T-helper 1 cell treated with Interleukin-12 subunit alpha and Interleukin-12 subunit beta and Interleukin-4 antibody, amounts not matched to agents 30 ng/mL and 1 ng/mL, for 36 hours (primary cell): ENCODE measurements at regions not wholly inside any gene's neighbourhood (a gene's known extent, or its start where the extent isn't known, plus 50 kb on each side); places are given as distances from the start of the nearest gene placed in this dataset.

Source experiments
- intact Hi-C: fragments of 100-400 bp; cut with micrococcal nuclease; formaldehyde crosslinking; loops from one replicate; pipeline ENCODE4 v1.15.1; 2024

DNA sequence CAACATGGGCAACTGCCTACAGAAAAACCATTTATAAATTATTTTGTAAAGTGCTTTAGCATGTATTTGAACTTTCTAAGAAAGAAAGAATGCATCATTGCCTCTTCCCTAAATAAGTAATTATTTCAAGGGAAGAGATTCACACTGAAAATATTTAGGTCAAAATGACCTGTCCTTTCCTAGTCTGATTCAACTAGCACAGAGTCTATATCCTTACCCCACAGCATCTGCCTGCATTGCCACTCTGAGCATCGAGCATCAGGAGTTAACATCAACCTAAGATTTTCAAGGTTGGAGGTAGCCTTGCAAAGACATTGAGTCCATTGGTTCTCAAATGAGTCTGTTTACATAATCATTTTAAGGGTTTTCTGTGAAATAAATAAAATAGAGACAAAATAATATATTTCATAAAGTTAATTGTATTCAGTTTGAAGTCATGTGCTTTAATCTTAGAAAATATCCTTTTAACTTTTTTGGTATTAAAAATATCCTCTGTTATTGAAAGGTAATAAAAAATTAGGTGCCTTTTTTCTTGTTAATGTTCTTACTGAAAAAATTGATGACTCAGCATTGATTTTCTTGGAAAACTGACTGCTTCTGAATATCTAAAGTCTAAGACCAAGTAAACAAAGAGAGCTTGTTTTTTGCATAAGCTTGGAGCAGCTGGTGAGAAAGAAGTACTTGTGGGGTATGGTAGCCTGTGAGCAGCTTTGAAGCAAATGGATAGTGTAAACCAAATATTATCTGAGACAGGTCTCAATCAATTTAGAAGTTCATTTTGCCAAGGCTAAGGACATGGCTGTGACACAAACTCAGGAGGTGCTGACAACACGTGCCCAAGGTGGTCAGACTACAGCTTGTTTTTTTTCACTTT, 269.0 kb upstream of the CLEC14A start:
- intact Hi-C loops: no loop called here

GRCh38 chr14:38522724-38523123, 266.8 kb upstream of the CLEC14A start:
- intact Hi-C loops: no loop called here

GRCh38 chr14:38521591-38521990, 265.7 kb upstream of the CLEC14A start:
- intact Hi-C loops: no loop called here

- intact Hi-C loops: no loop called here
These were observed 261.5 kb upstream of the CLEC14A start for GRCh38 chr14:38517426-38517825.

GRCh38 chr14:38512236-38512635, 256.3 kb upstream of the CLEC14A start:
- intact Hi-C loops: no loop called here

GRCh38 chr14:38507299-38507698, 251.4 kb upstream of the CLEC14A start:
- intact Hi-C loops: no loop called here

DNA sequence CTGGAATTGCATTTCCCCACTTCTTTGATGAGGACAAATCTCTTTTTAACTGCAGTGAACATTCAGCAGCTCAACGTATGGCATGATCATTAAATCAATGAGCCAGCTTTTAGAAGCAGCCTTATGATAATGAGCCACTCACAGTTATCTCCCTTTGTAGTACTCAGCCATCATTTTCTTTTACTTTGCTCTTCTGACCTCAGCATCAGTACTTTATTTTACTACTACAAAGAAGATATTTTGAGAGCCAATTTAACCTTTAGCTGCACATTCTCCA, 250.0 kb upstream of the CLEC14A start:
- intact Hi-C loops: no loop called here

GRCh38 chr14:38505221-38505972, 249.5 kb upstream of the CLEC14A start:
- intact Hi-C loops: no loop called here

- intact Hi-C loops: no loop called here
These were observed 248.3 kb upstream of the CLEC14A start for GRCh38 chr14:38504175-38504574.

DNA sequence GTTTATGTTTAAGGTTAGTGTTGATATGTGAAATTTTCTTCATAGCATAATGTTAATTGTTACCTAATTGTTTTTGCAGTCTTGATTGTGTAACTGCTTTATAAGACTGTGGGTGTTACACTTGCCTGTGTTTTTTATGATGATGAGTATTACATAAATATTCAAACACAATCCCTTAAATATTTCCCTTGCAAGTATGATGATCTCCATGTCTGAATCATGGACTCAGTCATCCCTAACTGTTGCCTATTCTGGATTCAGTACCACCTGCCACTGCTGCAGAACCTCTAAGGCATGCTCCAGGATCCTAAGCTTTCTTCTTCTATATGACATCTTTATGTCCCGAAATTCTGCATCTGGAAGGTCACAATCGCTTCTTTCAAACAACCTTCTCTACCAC, 246.3 kb upstream of the CLEC14A start:
- intact Hi-C loops: no loop called here

GRCh38 chr14:38500125-38500524, 244.2 kb upstream of the CLEC14A start:
- intact Hi-C loops: no loop called here

DNA sequence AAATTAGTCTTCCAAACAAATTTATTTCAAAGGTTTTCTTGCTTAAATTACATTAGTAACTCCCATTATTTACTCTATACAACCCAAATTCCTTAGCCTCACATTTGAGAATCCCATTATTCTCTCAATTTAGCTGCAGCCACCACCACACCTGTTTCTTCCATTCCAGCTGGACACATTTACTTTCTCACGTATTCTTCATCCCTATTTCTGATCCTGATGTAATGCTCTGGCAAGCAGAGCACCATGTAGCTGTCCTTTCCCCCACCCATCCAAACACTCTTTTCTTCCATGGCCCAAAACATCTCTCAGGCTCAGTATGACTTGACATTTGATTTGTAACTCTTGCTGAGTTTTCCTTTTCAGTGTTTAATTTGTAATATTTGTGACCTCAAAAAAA, 240.2 kb upstream of the CLEC14A start:
- intact Hi-C loops: no loop called here

DNA sequence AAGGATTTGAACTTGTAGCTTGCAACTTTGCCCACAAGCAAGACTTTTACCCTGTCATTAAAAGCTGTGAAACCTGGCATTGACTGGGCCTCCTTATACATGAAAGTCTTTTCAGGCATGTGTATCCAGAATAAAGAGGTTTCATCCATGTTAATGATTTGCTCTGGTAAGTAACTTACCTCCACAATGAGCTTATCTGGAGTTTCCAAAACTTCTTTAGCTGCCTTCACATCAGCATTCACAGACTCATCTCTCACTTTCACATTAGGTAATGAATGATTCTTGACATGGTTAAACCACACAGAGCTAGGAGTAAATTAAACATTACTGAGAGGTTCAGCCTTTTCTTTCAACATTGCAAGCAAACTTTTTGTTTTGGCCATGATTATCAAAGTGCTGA, 234.4 kb upstream of the CLEC14A start:
- intact Hi-C loops: no loop called here

DNA sequence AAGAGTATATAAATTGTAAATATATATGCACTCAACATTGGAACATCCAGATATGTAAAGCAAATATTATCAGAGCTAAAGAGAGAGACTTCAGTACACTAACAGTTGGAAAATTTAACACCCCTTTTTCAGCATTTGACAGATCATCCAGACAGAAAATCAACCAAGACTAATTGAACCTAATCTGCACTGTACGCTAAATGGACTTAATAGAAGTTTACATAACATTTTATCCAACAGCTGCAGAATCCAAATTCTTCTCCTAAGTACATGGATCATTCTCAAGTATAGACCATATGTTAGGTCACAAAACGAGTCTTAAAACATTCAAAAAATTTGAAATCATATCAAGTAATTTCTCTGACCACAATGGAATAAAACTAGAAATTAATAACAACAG, 229.1 kb upstream of the CLEC14A start:
- intact Hi-C loops: no loop called here

GRCh38 chr14:38481952-38482678, 226.2 kb upstream of the CLEC14A start:
- intact Hi-C loops: no loop called here

DNA sequence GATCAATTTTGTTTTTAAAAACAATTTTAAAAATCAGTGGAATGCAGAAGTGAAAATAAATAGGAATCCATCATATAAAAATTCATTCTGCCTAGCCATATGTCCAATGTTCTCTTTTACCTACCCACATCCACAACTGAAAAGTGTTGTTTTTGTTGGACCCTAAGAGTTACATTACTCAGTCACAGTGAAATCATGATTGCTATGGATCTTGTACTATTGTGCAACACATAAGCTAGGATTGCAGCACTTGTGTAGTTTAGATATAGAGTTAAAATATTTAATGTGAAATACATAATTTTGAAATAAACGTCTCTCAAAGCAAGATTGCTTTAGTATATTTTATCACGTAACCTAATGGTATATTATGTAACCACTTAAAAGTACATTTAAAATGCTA, 213.3 kb upstream of the CLEC14A start:
- intact Hi-C loops: no loop called here

- intact Hi-C loops: no loop called here
These were observed 186.3 kb upstream of the CLEC14A start for GRCh38 chr14:38442208-38442607.

- intact Hi-C loops: no loop called here
These were observed 176.3 kb upstream of the CLEC14A start for GRCh38 chr14:38432186-38432585.

DNA sequence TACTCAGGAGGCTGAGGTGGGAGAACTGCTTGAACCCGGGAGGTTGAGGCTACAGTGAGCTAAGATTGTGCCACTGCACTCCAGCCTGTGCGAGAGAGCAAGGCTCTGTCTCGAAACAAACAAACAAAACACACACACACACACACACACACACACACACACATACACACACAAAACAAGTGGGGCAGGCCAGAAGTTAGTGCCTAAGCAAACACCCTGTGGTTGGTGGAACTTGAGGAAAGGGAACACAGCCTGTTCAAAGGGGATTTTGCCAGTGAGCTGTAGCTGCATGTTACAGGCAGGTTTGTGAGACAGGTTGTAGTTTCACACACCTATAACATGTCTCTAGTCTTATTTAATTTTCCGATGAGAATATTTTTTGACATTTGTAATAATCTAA, 175.3 kb upstream of the CLEC14A start:
- intact Hi-C loops: no loop called here

DNA sequence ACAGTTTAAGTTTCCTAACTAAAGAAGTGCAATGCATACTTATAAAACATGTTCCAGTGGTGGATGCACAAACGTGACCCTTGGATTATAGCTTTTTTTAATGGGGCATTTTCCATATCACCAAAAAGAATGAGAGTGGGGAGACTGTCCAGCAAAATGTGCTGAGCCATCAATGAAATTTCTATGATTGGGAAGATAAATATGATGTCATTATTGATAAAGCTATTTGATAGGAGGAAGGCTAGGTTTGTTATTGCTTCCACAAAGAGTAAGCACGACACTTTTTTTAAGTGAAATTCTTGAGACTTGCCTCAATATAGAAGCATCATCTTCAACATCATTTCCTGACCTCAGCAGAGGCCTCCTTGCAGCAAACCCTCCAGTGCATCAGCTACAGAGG, 174.6 kb upstream of the CLEC14A start:
- intact Hi-C loops: no loop called here

- intact Hi-C loops: no loop called here
These were observed 169.6 kb upstream of the CLEC14A start for GRCh38 chr14:38425324-38425976.

- intact Hi-C loops: no loop called here
These were observed 164.2 kb upstream of the CLEC14A start for GRCh38 chr14:38420048-38420447.
